ENCODE measurements at regions not wholly inside any gene's neighbourhood (a gene's known extent, or its start where the extent isn't known, plus 50 kb on each side); places are given as distances from the start of the nearest gene placed in this dataset.

GRCh38 chr10:4568086-4568485 lies 257.9 kb upstream of the AKR1E2 start:
- TF ChIP-seq CTCF (optimal IDR thresholded peaks at IDR 0.05 in 1 of 3, IDR thresholded peaks at IDR 0.05 in 1 of 3, conservative IDR thresholded peaks at IDR 0.05 in 1 of 3; ENCODE audit: extremely low read depth in 1 of 3, insufficient read depth in 2 of 3, low read length in 3 of 3) (no peak), EZH2 (IDR thresholded peaks at IDR 0.05; ENCODE audit: low read length) (no peak)

Data from keratinocyte (primary cell).